Vagina (tissue), 2 donors: ENCODE measurements at regions not wholly inside any gene's neighbourhood (a gene's known extent, or its start where the extent isn't known, plus 50 kb on each side); places are given as distances from the start of the nearest gene placed in this dataset.

Experiments used
- DNase-seq, 2 donors: peaks; one replicate each; pipeline ENCODE4 v3.0.0-alpha.2; 2017; ENCODE audit errors: extremely low spot score in 2 of 2
- H3K27ac ChIP-seq: fragments of 200-600 bp; sonication (generic); one replicate; pipeline ENCODE4 v1.5.1; 2019
- H3K27me3 ChIP-seq: fragments of 200-600 bp; sonication (generic); one replicate; pipeline ENCODE4 v1.5.1; 2019
- H3K36me3 ChIP-seq, 2 donors: fragments of 200-600 bp; sonication (generic); one replicate each; pipeline ENCODE4 v1.5.1; 2017 to 2019
- H3K4me1 ChIP-seq: fragments of 200-600 bp; sonication (generic); one replicate; pipeline ENCODE4 v1.5.1; 2019
- H3K4me3 ChIP-seq, 2 donors: fragments of 200-600 bp; sonication (generic); 1 replicate in 1 of 2; 2 replicates in 1 of 2; pipeline ENCODE4 v1.5.1; 2016 to 2019
- H3K9me3 ChIP-seq: fragments of 200-600 bp; sonication (generic); one replicate; pipeline ENCODE4 v1.5.1; 2019
- CTCF ChIP-seq, 3 experiments: fragments of 450-650 bp in 2 of 3; fragments of 200-600 bp in 1 of 3; sonication (generic) in 1 of 3; IDR thresholded peaks; one replicate each; pipeline ENCODE4 v1.5.1; 2017 to 2019; ENCODE audit warnings: antibody characterized with exemption in 3 of 3, mild to moderate bottlenecking in 2 of 3, moderate library complexity in 2 of 3
- POLR2A ChIP-seq, 2 donors: fragments of 450-650 bp; IDR thresholded peaks; one replicate each; pipeline ENCODE4 v1.6.1; 2017; ENCODE audit warnings: antibody characterized with exemption in 2 of 2, mild to moderate bottlenecking in 2 of 2, moderate library complexity in 2 of 2
- POLR2AphosphoS5 ChIP-seq, 2 donors: sonication (generic); formaldehyde crosslinking; IDR thresholded peaks; one replicate each; pipeline ENCODE4 v1.9.0; 2017; ENCODE audit warnings: antibody characterized with exemption in 2 of 2, mild to moderate bottlenecking in 2 of 2, low read depth in 1 of 2; ENCODE audit not compliant: insufficient read depth in 1 of 2
- intact Hi-C: fragments of 100-400 bp; cut with DNase I; formaldehyde crosslinking; loops from one replicate; pipeline ENCODE4 v1.15.1; 2023

GRCh38 chr16:16988963-16989362 is 481.8 kb downstream of the XYLT1 start:
- H3K9me3 ChIP-seq = no peaks in the 10 kb centered on the region
- no peak overlapping the region for H3K27ac ChIP-seq
- no peaks in the 10 kb centered on the region for H3K4me1 ChIP-seq
- H3K4me3 ChIP-seq = no peak overlapping the region
- TF ChIP-seq POLR2AphosphoS5 (IDR thresholded peaks at IDR 0.05; ENCODE audit: insufficient read depth in 1 of 2, low read depth in 1 of 2) (no peak), CTCF (IDR thresholded peaks at IDR 0.05) (no peak), POLR2A (IDR thresholded peaks at IDR 0.05) (no peak)
- intact Hi-C loops = no loop called here
- DNase-seq = no peak
- no peaks in the 10 kb centered on the region for H3K27me3 ChIP-seq
- no peaks in the 10 kb centered on the region for H3K36me3 ChIP-seq

- no peaks in the 10 kb centered on the region for H3K36me3 ChIP-seq
- H3K27ac ChIP-seq = no peak overlapping the region
- H3K4me1 ChIP-seq = no peaks in the 10 kb centered on the region
- TF ChIP-seq POLR2A (IDR thresholded peaks at IDR 0.05) (no peak), CTCF (IDR thresholded peaks at IDR 0.05) (no peak), POLR2AphosphoS5 (IDR thresholded peaks at IDR 0.05; ENCODE audit: insufficient read depth in 1 of 2, low read depth in 1 of 2) (no peak)
- no peak overlapping the region for H3K4me3 ChIP-seq
- intact Hi-C loops = no loop called here
- no peaks in the 10 kb centered on the region for H3K9me3 ChIP-seq
- DNase-seq = no peak
- H3K27me3 ChIP-seq = no peaks in the 10 kb centered on the region
Observed at GRCh38 chr16:16989368-16989767, 481.4 kb downstream of the XYLT1 start.

GRCh38 chr16:16991711-16992110 is 479.0 kb downstream of the XYLT1 start:
- no peak overlapping the region for H3K4me3 ChIP-seq
- TF ChIP-seq CTCF (IDR thresholded peaks at IDR 0.05) = no peak
- TF ChIP-seq POLR2AphosphoS5 (IDR thresholded peaks at IDR 0.05; ENCODE audit: insufficient read depth in 1 of 2, low read depth in 1 of 2) = no peak
- TF ChIP-seq POLR2A (IDR thresholded peaks at IDR 0.05) = no peak
- no peaks in the 10 kb centered on the region for H3K4me1 ChIP-seq
- H3K27me3 ChIP-seq = no peaks in the 10 kb centered on the region
- DNase-seq = no peak
- H3K9me3 ChIP-seq = no peaks in the 10 kb centered on the region
- intact Hi-C loops = no loop called here
- H3K36me3 ChIP-seq = no peaks in the 10 kb centered on the region
- no peak overlapping the region for H3K27ac ChIP-seq

- intact Hi-C loops = no loop called here
- Histone ChIP-seq H3K27ac (no peak overlapping the region), H3K4me1 (no peaks in the 10 kb centered on the region), H3K4me3 (no peak overlapping the region), H3K9me3 (no peaks in the 10 kb centered on the region), H3K36me3 (no peaks in the 10 kb centered on the region), H3K27me3 (no peaks in the 10 kb centered on the region)
- TF ChIP-seq POLR2AphosphoS5 (IDR thresholded peaks at IDR 0.05; ENCODE audit: insufficient read depth in 1 of 2, low read depth in 1 of 2) (no peak), POLR2A (IDR thresholded peaks at IDR 0.05) (no peak), CTCF (IDR thresholded peaks at IDR 0.05) (no peak)
- DNase-seq = no peak
Observed at GRCh38 chr16:16992975-16993765, 477.6 kb downstream of the XYLT1 start.

- H3K36me3 ChIP-seq = no peaks in the 10 kb centered on the region
- intact Hi-C loops = no loop called here
- no peaks in the 10 kb centered on the region for H3K27me3 ChIP-seq
- no peaks in the 10 kb centered on the region for H3K9me3 ChIP-seq
- no peaks in the 10 kb centered on the region for H3K4me1 ChIP-seq
- no peak for DNase-seq
- H3K4me3 ChIP-seq = no peak overlapping the region
- no peak overlapping the region for H3K27ac ChIP-seq
- TF ChIP-seq CTCF (IDR thresholded peaks at IDR 0.05) (no peak), POLR2AphosphoS5 (IDR thresholded peaks at IDR 0.05; ENCODE audit: insufficient read depth in 1 of 2, low read depth in 1 of 2) (no peak), POLR2A (IDR thresholded peaks at IDR 0.05) (no peak)
Observed at GRCh38 chr16:16994831-16995230, 475.9 kb downstream of the XYLT1 start.
